GM23338 (cell line): ENCODE measurements at regions not wholly inside any gene's neighbourhood (a gene's known extent, or its start where the extent isn't known, plus 50 kb on each side); places are given as distances from the start of the nearest gene placed in this dataset.

Experiments
- ATAC-seq: fragments of 200-7000 bp; cut with Tn5 transposase; 3 replicates; pipeline ENCODE4 v1.9.1; 2020
- DNase-seq: peaks from one replicate; pipeline ENCODE4 v3.0.0-alpha.2; 2015; ENCODE audit warnings: low spot score
- H2AFZ ChIP-seq: fragments of 200-600 bp; sonication (generic); 2 replicates; pipeline ENCODE4 v1.8.0; 2016; ENCODE audit warnings: antibody characterized with exemption, mild to moderate bottlenecking, moderate library complexity
- H3F3A ChIP-seq: fragments of 200-600 bp; sonication (generic); replicated peaks from 2 replicates; pipeline ENCODE4 v1.8.0; 2017; ENCODE audit warnings: antibody characterized with exemption, mixed run types, low read depth
- H3K27ac ChIP-seq: fragments of 200-600 bp; sonication (generic); 2 replicates; pipeline ENCODE4 v1.6.1; 2016; ENCODE audit warnings: low read depth
- H3K27me3 ChIP-seq: fragments of 200-600 bp; sonication (generic); 2 replicates; pipeline ENCODE4 v1.8.0; 2016; ENCODE audit warnings: mild to moderate bottlenecking, mixed run types, moderate library complexity; ENCODE audit not compliant: insufficient read depth
- H3K36me3 ChIP-seq: fragments of 200-600 bp; sonication (generic); 2 replicates; pipeline ENCODE4 v1.8.0; 2016; ENCODE audit warnings: mild to moderate bottlenecking; ENCODE audit not compliant: insufficient read depth
- H3K4me1 ChIP-seq: fragments of 200-600 bp; sonication (generic); 2 replicates; pipeline ENCODE4 v1.8.0; 2016; ENCODE audit warnings: mild to moderate bottlenecking, moderate library complexity; ENCODE audit not compliant: insufficient read depth
- H3K4me2 ChIP-seq: fragments of 200-600 bp; sonication (generic); 2 replicates; pipeline ENCODE4 v1.7.1; 2017; ENCODE audit warnings: mixed run types
- H3K4me3 ChIP-seq: fragments of 200-600 bp; sonication (generic); 2 replicates; pipeline ENCODE4 v1.6.1; 2016; ENCODE audit warnings: mixed run types
- H3K79me2 ChIP-seq: fragments of 200-600 bp; sonication (generic); replicated peaks from 2 replicates; pipeline ENCODE4 v1.8.0; 2017; ENCODE audit warnings: mild to moderate bottlenecking; ENCODE audit not compliant: insufficient read depth
- H3K9me2 ChIP-seq: fragments of 200-600 bp; sonication (generic); 2 replicates; pipeline ENCODE4 v1.8.0; 2017; ENCODE audit not compliant: insufficient read depth
- H4K20me1 ChIP-seq: fragments of 200-600 bp; sonication (generic); replicated peaks from 2 replicates; pipeline ENCODE4 v1.8.0; 2017; ENCODE audit warnings: mild to moderate bottlenecking; ENCODE audit not compliant: insufficient read depth
- H3K27ac Mint-ChIP-seq: 2 replicates; pipeline ENCODE4 v1.8.0; 2020; ENCODE audit warnings: inconsistent platforms, mild to moderate bottlenecking, moderate library complexity, mixed read lengths
- H3K27me3 Mint-ChIP-seq: 3 replicates; pipeline ENCODE4 v1.8.0; 2022; ENCODE audit warnings: low read depth, mild to moderate bottlenecking, moderate library complexity, mixed read lengths, inconsistent platforms; ENCODE audit not compliant: insufficient read depth, poor library complexity
- H3K36me3 Mint-ChIP-seq: 3 replicates; pipeline ENCODE4 v1.8.0; 2021; ENCODE audit warnings: low read depth, mild to moderate bottlenecking, inconsistent platforms, moderate library complexity, mixed read lengths
- H3K4me1 Mint-ChIP-seq: 3 replicates; pipeline ENCODE4 v1.8.0; 2020; ENCODE audit warnings: mild to moderate bottlenecking, inconsistent platforms, mixed read lengths
- H3K4me3 Mint-ChIP-seq: 3 replicates; pipeline ENCODE4 v1.8.0; 2021; ENCODE audit warnings: moderate library complexity, mild to moderate bottlenecking, inconsistent platforms, mixed read lengths
- H3K9me3 Mint-ChIP-seq: 3 replicates; pipeline ENCODE4 v1.8.0; 2020; ENCODE audit warnings: moderate library complexity, mild to moderate bottlenecking, inconsistent platforms, mixed read lengths
- CREB1 ChIP-seq: fragments of 250-450 bp; sonication (Bioruptor Pico); IDR thresholded peaks from 2 replicates; pipeline ENCODE4 v1.5.0; 2020; ENCODE audit warnings: low read depth, mild to moderate bottlenecking, moderate library complexity
- CTCF ChIP-seq, 2 experiments: fragments of 200-600 bp in 1 of 2; sonication (generic) in 1 of 2; conservative IDR thresholded peaks; 2 replicates each; pipeline versions ENCODE4 v1.5.1 to v1.6.1; 2016 to 2017; ENCODE audit warnings: antibody characterized with exemption in 2 of 2, low read depth in 2 of 2, mild to moderate bottlenecking in 2 of 2, moderate library complexity in 1 of 2
- ETS1 ChIP-seq: IDR thresholded peaks from 2 replicates; pipeline ENCODE4 v1.6.1; 2016; ENCODE audit warnings: antibody characterized with exemption
- EZH2 ChIP-seq: fragments of 200-600 bp; sonication (generic); IDR thresholded peaks from one replicate; pipeline ENCODE4 v1.8.0; 2017; ENCODE audit warnings: antibody characterized with exemption, mild to moderate bottlenecking, low read depth; ENCODE audit not compliant: unreplicated experiment
- EZH2phosphoT487 ChIP-seq: fragments of 200-600 bp; sonication (generic); IDR thresholded peaks from one replicate; pipeline ENCODE4 v1.8.1; 2018; ENCODE audit warnings: antibody characterized with exemption; ENCODE audit not compliant: unreplicated experiment
- JUNB ChIP-seq: IDR thresholded peaks from one replicate; pipeline ENCODE4 v1.6.1; 2016; ENCODE audit warnings: antibody characterized with exemption; ENCODE audit not compliant: unreplicated experiment
- NANOG ChIP-seq: IDR thresholded peaks from 2 replicates; pipeline ENCODE4 v1.6.1; 2016; ENCODE audit warnings: antibody characterized with exemption, borderline replicate concordance
- POLR2AphosphoS5 ChIP-seq: IDR thresholded peaks from 2 replicates; pipeline ENCODE4 v1.6.1; 2016; ENCODE audit warnings: antibody characterized with exemption, low read depth
- REST ChIP-seq: IDR thresholded peaks from one replicate; pipeline ENCODE4 v1.6.1; 2018; ENCODE audit warnings: antibody characterized with exemption; ENCODE audit not compliant: unreplicated experiment
- STAT1 ChIP-seq: IDR thresholded peaks from one replicate; pipeline ENCODE4 v1.6.1; 2016; ENCODE audit warnings: antibody characterized with exemption; ENCODE audit not compliant: unreplicated experiment
- ZNF114 ChIP-seq: fragments of 250-450 bp; sonication (Bioruptor Pico); IDR thresholded peaks from 2 replicates; pipeline ENCODE4 v1.5.0; 2020; ENCODE audit warnings: mild to moderate bottlenecking, moderate library complexity
- ZNF331 ChIP-seq: fragments of 250-450 bp; sonication (Bioruptor Pico); IDR thresholded peaks from 2 replicates; pipeline ENCODE4 v1.5.0; 2020; ENCODE audit warnings: low read depth, mild to moderate bottlenecking, moderate library complexity
- ZNF462 ChIP-seq: fragments of 250-450 bp; sonication (Bioruptor Pico); IDR thresholded peaks from 2 replicates; pipeline ENCODE4 v1.5.0; 2020; ENCODE audit warnings: mild to moderate bottlenecking, moderate library complexity

- Mint-ChIP-seq H3K27me3 (no peaks in the 10 kb centered on the region), H3K4me1 (no peaks in the 10 kb centered on the region), H3K36me3 (no peaks in the 10 kb centered on the region), H3K9me3 (no peaks in the 10 kb centered on the region), H3K4me3 (no peak overlapping the region), H3K27ac (no peak overlapping the region)
- H3K27me3 ChIP-seq, result no peaks in the 10 kb centered on the region
- H3F3A ChIP-seq, result no peaks in the 10 kb centered on the region
- H3K4me3 ChIP-seq, result no peak overlapping the region
- no peaks in the 10 kb centered on the region for H3K4me1 ChIP-seq
- H3K9me2 ChIP-seq, result peaks cover 3% of the 10 kb centered on the region; the same call in 1 of the 2 replicates
- ATAC-seq, result no peak
- H3K36me3 ChIP-seq, result no peaks in the 10 kb centered on the region
- no peak overlapping the region for H2AFZ ChIP-seq
- H4K20me1 ChIP-seq, result no peaks in the 10 kb centered on the region
- DNase-seq, result no peak
- TF ChIP-seq JUNB (no peak), ETS1 (no peak), ZNF114 (no peak), CTCF (conservative IDR thresholded peaks at IDR 0.05; ENCODE audit: low read depth in 2 of 2) (no peak), STAT1 (no peak), POLR2AphosphoS5 (no peak), EZH2 (no peak), NANOG (no peak), ZNF331 (no peak), REST (no peak), ZNF462 (CRISPR knock-in tag) (no peak), EZH2phosphoT487 (no peak), CREB1 (CRISPR knock-in tag) (no peak)
- H3K27ac ChIP-seq, result no peak overlapping the region; the same call in 1 of the 2 replicates
- H3K4me2 ChIP-seq, result no peak overlapping the region
- no peaks in the 10 kb centered on the region for H3K79me2 ChIP-seq
Measured at GRCh38 chr17:54482843-54483242, 417.8 kb upstream of the TOM1L1 start.
